ENCODE measurements at regions not wholly inside any gene's neighbourhood (a gene's known extent, or its start where the extent isn't known, plus 50 kb on each side); places are given as distances from the start of the nearest gene placed in this dataset.
A peak's percentile ranks its signal among the peaks of the same experiment; 100 is the strongest.

DNA sequence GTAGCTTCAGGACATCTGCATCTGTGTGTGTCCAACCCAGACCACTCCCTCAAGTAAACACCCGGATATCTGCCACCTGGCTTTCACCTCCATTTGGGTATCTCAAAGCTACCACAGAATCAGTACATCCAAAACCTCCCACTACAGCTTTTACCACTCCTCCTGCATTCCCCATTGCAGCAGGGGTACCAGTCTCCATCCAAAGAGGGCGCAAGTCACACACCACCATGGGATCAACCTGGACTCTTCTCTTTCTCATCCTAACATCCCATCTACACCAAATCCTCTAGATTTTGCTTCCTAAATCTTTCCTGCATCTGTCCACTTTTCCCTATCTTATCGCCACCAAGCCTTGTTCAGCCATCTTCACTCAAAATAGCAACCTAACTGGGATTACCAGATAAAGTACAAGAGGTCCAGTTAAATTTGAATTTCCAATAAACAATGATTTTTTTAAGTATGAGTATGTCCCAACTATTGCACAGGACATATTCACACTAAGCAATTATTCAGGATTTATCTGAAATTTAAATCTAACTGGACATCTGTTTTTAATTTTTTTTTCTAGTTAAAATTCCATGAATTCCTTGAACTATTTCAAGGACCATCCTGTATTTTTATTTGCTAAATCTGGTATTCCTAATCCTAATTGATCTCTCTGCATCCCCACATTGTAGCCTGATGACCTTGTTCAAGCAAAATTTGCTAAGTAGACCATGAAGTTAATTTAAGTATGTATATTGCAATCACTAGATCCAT lies 164.3 kb upstream of the MLN start:
- no peaks in the 10 kb centered on the region for H3K4me1 ChIP-seq (ENCODE audit: low read length)
- H3K4me3 ChIP-seq (ENCODE audit: low read length) = no peak overlapping the region
- H2AFZ ChIP-seq (ENCODE audit: low read length) = no peak overlapping the region
- no peaks in the 10 kb centered on the region for H3K36me3 ChIP-seq (ENCODE audit: insufficient read depth, low read length)
- H3K9me3 ChIP-seq (ENCODE audit: low read length) = no peaks in the 10 kb centered on the region
- peak; percentile 43 for DNase-seq
- no peak overlapping the region for H3K9ac ChIP-seq (ENCODE audit: low read length)
- H3K27ac ChIP-seq (ENCODE audit: low read length) = no peak overlapping the region
- H3K79me2 ChIP-seq (ENCODE audit: low read length) = no peaks in the 10 kb centered on the region
- no peaks in the 10 kb centered on the region for H4K20me1 ChIP-seq (ENCODE audit: insufficient read depth, low read depth, low read length)
- H3K4me2 ChIP-seq (ENCODE audit: low read depth, low read length, poor library complexity, severe bottlenecking) = no peak overlapping the region
- H3K9me2 ChIP-seq (replicated peaks; ENCODE audit: insufficient read depth, low read length) = no peaks in the 10 kb centered on the region
- H3K27me3 ChIP-seq (ENCODE audit: low read length) = no peaks in the 10 kb centered on the region

DNA sequence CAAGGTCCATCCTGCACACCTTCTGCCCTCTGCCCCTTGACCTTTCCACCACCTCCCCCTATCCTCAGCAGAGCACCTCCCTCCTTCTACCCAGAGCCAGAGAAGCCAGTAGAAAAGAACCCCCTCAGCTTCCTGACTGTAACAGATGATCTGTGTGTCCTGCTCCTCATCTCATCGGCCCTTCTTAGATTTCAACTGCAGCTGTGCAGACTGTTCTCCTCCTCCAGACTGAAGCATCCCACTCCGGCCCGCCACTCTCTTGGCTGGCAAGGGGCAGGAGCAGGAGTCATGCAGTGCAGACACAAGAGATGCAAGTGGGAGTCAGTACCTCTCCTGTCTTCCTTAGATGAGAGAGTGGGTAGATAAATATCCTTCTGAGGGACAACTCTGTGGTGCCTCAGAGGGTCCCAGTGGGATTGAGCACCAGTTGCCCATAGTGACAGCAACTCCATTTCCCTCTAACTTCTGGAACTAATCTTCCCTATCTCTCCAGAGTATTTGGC lies 163.5 kb upstream of the MLN start:
- Histone ChIP-seq H3K27me3 (ENCODE audit: low read length) (no peaks in the 10 kb centered on the region), H3K4me2 (ENCODE audit: low read depth, low read length, poor library complexity, severe bottlenecking) (no peak overlapping the region), H3K9ac (ENCODE audit: low read length) (no peak overlapping the region), H3K4me1 (ENCODE audit: low read length) (no peaks in the 10 kb centered on the region), H3K79me2 (ENCODE audit: low read length) (no peaks in the 10 kb centered on the region), H3K36me3 (ENCODE audit: insufficient read depth, low read length) (no peaks in the 10 kb centered on the region), H3K9me3 (ENCODE audit: low read length) (no peaks in the 10 kb centered on the region), H4K20me1 (ENCODE audit: insufficient read depth, low read depth, low read length) (no peaks in the 10 kb centered on the region), H3K9me2 (replicated peaks; ENCODE audit: insufficient read depth, low read length) (no peaks in the 10 kb centered on the region), H2AFZ (ENCODE audit: low read length) (no peak overlapping the region), H3K27ac (ENCODE audit: low read length) (no peak overlapping the region), H3K4me3 (ENCODE audit: low read length) (no peak overlapping the region)
- no peak for DNase-seq

DNA sequence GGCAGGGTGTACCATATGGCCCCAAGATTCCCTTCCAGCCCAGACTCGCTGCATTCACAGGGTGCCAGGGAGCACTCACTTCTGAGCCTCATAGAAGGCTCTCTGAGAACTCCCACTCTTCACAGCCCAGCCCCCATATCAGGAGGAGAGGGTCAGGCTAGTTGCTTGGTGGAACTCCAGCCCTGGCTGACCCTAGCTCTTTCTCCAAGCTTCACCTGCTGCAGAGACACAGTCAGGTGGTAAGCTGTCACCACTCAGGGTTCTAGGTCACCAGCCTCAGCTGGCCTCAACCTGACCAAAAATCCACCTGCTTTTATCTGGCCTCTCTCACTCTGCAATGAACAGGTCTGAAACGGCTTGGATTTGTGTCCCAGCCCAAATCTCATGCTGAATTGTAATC lies 162.7 kb upstream of the MLN start:
- H3K36me3 ChIP-seq (ENCODE audit: insufficient read depth, low read length) = no peaks in the 10 kb centered on the region
- H3K4me1 ChIP-seq (ENCODE audit: low read length) = no peaks in the 10 kb centered on the region
- no peaks in the 10 kb centered on the region for H3K9me3 ChIP-seq (ENCODE audit: low read length)
- H3K4me2 ChIP-seq (ENCODE audit: low read depth, low read length, poor library complexity, severe bottlenecking) = no peak overlapping the region
- no peaks in the 10 kb centered on the region for H3K9me2 ChIP-seq (replicated peaks; ENCODE audit: insufficient read depth, low read length)
- no peak overlapping the region for H3K4me3 ChIP-seq (ENCODE audit: low read length)
- H3K27ac ChIP-seq (ENCODE audit: low read length) = no peak overlapping the region
- no peak for DNase-seq
- H3K79me2 ChIP-seq (ENCODE audit: low read length) = no peaks in the 10 kb centered on the region
- no peaks in the 10 kb centered on the region for H4K20me1 ChIP-seq (ENCODE audit: insufficient read depth, low read depth, low read length)
- no peaks in the 10 kb centered on the region for H3K27me3 ChIP-seq (ENCODE audit: low read length)
- no peak overlapping the region for H2AFZ ChIP-seq (ENCODE audit: low read length)
- no peak overlapping the region for H3K9ac ChIP-seq (ENCODE audit: low read length)

DNA sequence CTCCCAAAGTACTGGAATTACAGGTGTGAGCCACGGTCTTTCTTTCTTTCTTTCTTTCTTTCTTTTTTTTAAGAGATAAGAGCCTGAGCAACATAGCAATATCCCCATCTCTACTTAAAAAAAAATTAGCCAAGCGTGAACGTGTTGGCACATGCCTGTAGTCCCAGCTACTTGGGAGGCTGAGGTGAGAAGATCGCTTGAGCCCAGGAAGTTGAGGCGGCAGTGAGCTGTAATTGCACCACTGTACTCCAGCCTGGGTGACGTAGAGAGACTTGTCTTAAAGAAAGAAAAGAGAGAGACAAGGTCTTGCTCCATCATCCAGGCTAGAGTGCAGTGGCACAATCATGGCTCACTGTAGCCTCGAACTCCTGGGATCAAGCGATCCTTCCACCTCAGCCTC lies 162.0 kb upstream of the MLN start:
- H3K36me3 ChIP-seq (ENCODE audit: insufficient read depth, low read length) = no peaks in the 10 kb centered on the region

DNA sequence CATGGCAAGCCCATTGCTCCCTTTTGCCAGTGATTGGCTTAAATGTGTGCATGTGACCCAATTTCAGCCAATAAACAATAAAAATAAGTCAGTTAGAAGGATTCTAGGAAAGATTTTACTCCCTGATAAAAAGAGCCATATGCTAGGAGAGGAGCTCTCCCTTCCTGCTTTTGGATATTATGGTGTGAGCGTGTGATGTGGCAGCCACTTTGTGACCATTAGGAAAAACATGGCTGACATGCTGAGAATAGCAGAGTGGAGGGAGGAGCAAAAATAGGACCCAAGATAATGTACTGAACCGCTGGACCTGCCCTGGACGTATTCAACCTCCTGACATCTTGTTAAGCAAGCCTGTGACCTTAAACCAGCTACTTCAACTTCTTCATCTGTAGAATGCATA lies 160.6 kb upstream of the MLN start:
- no peak overlapping the region for H3K9ac ChIP-seq (ENCODE audit: low read length)
- DNase-seq = no peak
- no peaks in the 10 kb centered on the region for H3K4me1 ChIP-seq (ENCODE audit: low read length)
- no peak overlapping the region for H3K4me3 ChIP-seq (ENCODE audit: low read length)
- no peak overlapping the region for H2AFZ ChIP-seq (ENCODE audit: low read length)
- H3K79me2 ChIP-seq (ENCODE audit: low read length) = no peaks in the 10 kb centered on the region
- 0 out of 2 replicates have a peak, but pooled peaks cover 3% of the 10 kb centered on the region for H4K20me1 ChIP-seq (ENCODE audit: insufficient read depth, low read depth, low read length)
- H3K4me2 ChIP-seq (ENCODE audit: low read depth, low read length, poor library complexity, severe bottlenecking) = no peak overlapping the region
- no peaks in the 10 kb centered on the region for H3K36me3 ChIP-seq (ENCODE audit: insufficient read depth, low read length)
- H3K9me2 ChIP-seq (replicated peaks; ENCODE audit: insufficient read depth, low read length) = no peaks in the 10 kb centered on the region
- no peaks in the 10 kb centered on the region for H3K9me3 ChIP-seq (ENCODE audit: low read length)
- no peak overlapping the region for H3K27ac ChIP-seq (ENCODE audit: low read length)
- H3K27me3 ChIP-seq (ENCODE audit: low read length) = no peaks in the 10 kb centered on the region

More for the DNA sequence above, 162.0 kb upstream of the MLN start:
- H3K79me2 ChIP-seq (ENCODE audit: low read length) = no peaks in the 10 kb centered on the region
- no peak overlapping the region for H3K4me3 ChIP-seq (ENCODE audit: low read length)
- no peaks in the 10 kb centered on the region for H3K9me2 ChIP-seq (replicated peaks; ENCODE audit: insufficient read depth, low read length)
- no peak overlapping the region for H3K4me2 ChIP-seq (ENCODE audit: low read depth, low read length, poor library complexity, severe bottlenecking)
- H4K20me1 ChIP-seq (ENCODE audit: insufficient read depth, low read depth, low read length) = no peaks in the 10 kb centered on the region
- no peak overlapping the region for H2AFZ ChIP-seq (ENCODE audit: low read length)
- no peak overlapping the region for H3K9ac ChIP-seq (ENCODE audit: low read length)
- H3K4me1 ChIP-seq (ENCODE audit: low read length) = no peaks in the 10 kb centered on the region
- DNase-seq = no peak
- H3K27me3 ChIP-seq (ENCODE audit: low read length) = no peaks in the 10 kb centered on the region
- no peaks in the 10 kb centered on the region for H3K9me3 ChIP-seq (ENCODE audit: low read length)
- no peak overlapping the region for H3K27ac ChIP-seq (ENCODE audit: low read length)

DNA sequence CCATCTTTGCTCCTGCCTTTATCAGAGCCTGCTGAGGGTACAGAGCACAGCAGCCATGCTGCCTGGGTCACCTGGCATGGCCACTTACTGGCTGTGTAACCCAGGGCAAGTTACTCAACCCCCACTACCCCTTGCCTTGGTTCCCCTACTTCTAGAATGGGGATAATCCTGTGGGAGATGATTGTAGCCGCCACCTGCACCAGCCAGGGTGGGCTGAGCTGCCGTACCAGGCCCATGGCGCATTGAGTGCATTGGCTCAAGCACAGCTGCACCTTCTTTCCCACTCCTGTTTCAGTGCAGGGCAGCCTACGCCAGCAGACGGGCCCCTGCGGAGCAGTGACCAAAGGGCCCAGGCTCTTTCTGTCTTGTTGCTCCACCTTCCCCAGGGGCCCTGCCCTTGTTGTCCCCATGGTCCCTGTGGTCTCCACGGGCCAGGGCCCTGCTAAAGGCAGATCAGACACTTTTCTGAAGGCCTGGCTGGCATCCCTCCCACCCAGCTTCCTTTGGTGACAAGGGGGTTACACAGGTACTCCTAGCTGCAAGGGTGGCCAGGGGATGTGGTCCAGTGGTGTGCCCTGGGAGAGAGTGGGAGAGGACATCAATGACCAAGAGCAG lies 159.4 kb upstream of the MLN start:
- no peaks in the 10 kb centered on the region for H3K27me3 ChIP-seq (ENCODE audit: low read length)
- no peak overlapping the region for H3K27ac ChIP-seq (ENCODE audit: low read length)
- H3K9ac ChIP-seq (ENCODE audit: low read length) = no peak overlapping the region
- H3K4me2 ChIP-seq (ENCODE audit: low read depth, low read length, poor library complexity, severe bottlenecking) = no peak overlapping the region
- no peaks in the 10 kb centered on the region for H3K36me3 ChIP-seq (ENCODE audit: insufficient read depth, low read length)
- 0 out of 2 replicates have a peak, but pooled peaks cover 3% of the 10 kb centered on the region for H4K20me1 ChIP-seq (ENCODE audit: insufficient read depth, low read depth, low read length)
- H3K4me1 ChIP-seq (ENCODE audit: low read length) = no peaks in the 10 kb centered on the region
- DNase-seq = no peak
- H3K9me2 ChIP-seq (replicated peaks; ENCODE audit: insufficient read depth, low read length) = no peaks in the 10 kb centered on the region
- no peak overlapping the region for H2AFZ ChIP-seq (ENCODE audit: low read length)
- no peaks in the 10 kb centered on the region for H3K79me2 ChIP-seq (ENCODE audit: low read length)
- H3K9me3 ChIP-seq (ENCODE audit: low read length) = no peaks in the 10 kb centered on the region
- H3K4me3 ChIP-seq (ENCODE audit: low read length) = no peak overlapping the region

DNA sequence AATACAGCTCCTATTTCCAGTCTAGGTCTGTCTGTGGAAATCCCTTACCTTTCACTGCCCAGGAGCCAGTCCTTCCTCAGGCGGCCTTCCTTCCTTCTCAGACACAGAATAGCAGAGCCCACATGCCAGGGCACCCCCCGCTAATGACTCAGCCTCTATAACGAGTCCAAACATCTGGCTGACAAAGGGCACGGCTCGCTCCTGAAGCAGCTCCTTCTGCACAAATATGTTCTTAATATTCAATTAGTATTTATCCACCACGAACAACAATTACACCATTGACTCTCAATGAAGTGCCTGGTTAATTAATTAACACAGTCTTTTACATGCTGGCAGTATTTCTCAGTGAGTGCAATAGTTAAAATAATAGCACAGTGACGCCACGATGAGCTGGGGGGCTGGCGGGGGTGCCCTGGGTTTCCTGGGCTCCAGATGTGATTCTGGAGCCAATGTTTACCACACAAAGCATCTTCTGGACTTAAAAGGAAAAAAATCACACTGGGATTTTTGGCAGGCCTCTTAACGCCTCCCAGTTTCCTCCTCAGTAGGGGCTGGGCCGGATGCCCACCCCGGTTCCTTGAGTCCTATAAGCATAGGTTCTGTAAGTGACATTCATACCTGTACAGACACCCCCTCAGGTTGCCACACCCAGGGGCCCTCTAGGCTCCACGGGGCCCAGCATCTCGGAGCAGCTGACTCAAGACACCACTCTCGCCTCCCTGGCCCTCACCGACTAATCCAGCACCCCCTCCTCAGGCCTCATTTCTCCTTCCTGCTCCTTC lies 158.6 kb upstream of the MLN start:
- no peak for DNase-seq

DNA sequence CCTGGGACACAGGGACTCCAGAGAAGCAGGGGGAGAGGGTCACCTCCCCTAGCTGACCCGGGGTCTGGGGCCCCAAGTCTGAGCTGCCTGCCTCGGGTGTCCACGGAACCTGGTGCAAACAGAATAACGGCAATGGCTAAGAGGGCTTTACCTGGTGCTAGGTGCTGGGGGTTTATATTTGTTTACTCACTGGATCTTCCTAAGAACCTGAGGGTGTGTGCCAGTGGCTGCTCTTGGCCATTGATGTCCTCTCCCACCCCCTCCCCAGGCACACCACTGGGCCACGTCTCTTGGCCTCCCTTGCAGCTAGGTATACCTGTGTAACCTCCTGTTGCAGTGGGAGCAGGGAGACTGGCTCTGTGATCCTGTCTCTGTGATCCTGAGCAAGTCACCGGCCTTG lies 157.9 kb upstream of the MLN start:
- Histone ChIP-seq H3K27me3 (ENCODE audit: low read length) (no peaks in the 10 kb centered on the region), H3K9ac (ENCODE audit: low read length) (no peak overlapping the region), H3K4me1 (ENCODE audit: low read length) (no peaks in the 10 kb centered on the region), H3K9me3 (ENCODE audit: low read length) (no peaks in the 10 kb centered on the region), H3K79me2 (ENCODE audit: low read length) (no peaks in the 10 kb centered on the region), H3K36me3 (ENCODE audit: insufficient read depth, low read length) (no peaks in the 10 kb centered on the region), H2AFZ (ENCODE audit: low read length) (no peak overlapping the region), H3K4me2 (ENCODE audit: low read depth, low read length, poor library complexity, severe bottlenecking) (no peak overlapping the region), H3K4me3 (ENCODE audit: low read length) (no peak overlapping the region), H3K27ac (ENCODE audit: low read length) (no peak overlapping the region), H3K9me2 (replicated peaks; ENCODE audit: insufficient read depth, low read length) (no peaks in the 10 kb centered on the region), H4K20me1 (ENCODE audit: insufficient read depth, low read depth, low read length) (0 out of 2 replicates have a peak, but pooled peaks cover 3% of the 10 kb centered on the region)
- DNase-seq = no peak

More for the DNA sequence above, 158.6 kb upstream of the MLN start:
- H3K9me3 ChIP-seq (ENCODE audit: low read length) = no peaks in the 10 kb centered on the region
- H4K20me1 ChIP-seq (ENCODE audit: insufficient read depth, low read depth, low read length) = 0 out of 2 replicates have a peak, but pooled peaks cover 3% of the 10 kb centered on the region
- no peak overlapping the region for H3K4me3 ChIP-seq (ENCODE audit: low read length)
- no peak overlapping the region for H3K9ac ChIP-seq (ENCODE audit: low read length)
- no peaks in the 10 kb centered on the region for H3K36me3 ChIP-seq (ENCODE audit: insufficient read depth, low read length)
- H3K79me2 ChIP-seq (ENCODE audit: low read length) = no peaks in the 10 kb centered on the region
- H3K27ac ChIP-seq (ENCODE audit: low read length) = no peak overlapping the region
- no peaks in the 10 kb centered on the region for H3K27me3 ChIP-seq (ENCODE audit: low read length)
- no peak overlapping the region for H2AFZ ChIP-seq (ENCODE audit: low read length)
- no peaks in the 10 kb centered on the region for H3K4me1 ChIP-seq (ENCODE audit: low read length)
- H3K4me2 ChIP-seq (ENCODE audit: low read depth, low read length, poor library complexity, severe bottlenecking) = no peak overlapping the region
- H3K9me2 ChIP-seq (replicated peaks; ENCODE audit: insufficient read depth, low read length) = no peaks in the 10 kb centered on the region
